Stomach (tissue), 8 donors: ENCODE measurements at regions not wholly inside any gene's neighbourhood (a gene's known extent, or its start where the extent isn't known, plus 50 kb on each side); places are given as distances from the start of the nearest gene placed in this dataset.

Source experiments
- DNase-seq, 2 donors: peaks; one replicate each; pipeline versions ENCODE4 v3.0.0 to v3.0.0-alpha.2; 2013 to 2019
- H3K27ac ChIP-seq, 5 donors: fragments of 200-600 bp in 4 of 5; sonication (generic) in 4 of 5; one replicate each; pipeline ENCODE4 v1.5.1; 2013 to 2019; ENCODE audit warnings: mild to moderate bottlenecking in 1 of 5, moderate library complexity in 1 of 5
- H3K27me3 ChIP-seq, 3 donors: fragments of 200-600 bp; sonication (generic); one replicate each; pipeline ENCODE4 v1.5.1; 2017 to 2019; ENCODE audit warnings: mixed run types in 1 of 3
- H3K36me3 ChIP-seq, 4 donors: fragments of 200-600 bp; sonication (generic); 1 replicate in 3 of 4; 2 replicates in 1 of 4; pipeline ENCODE4 v1.5.1; 2016 to 2019
- H3K4me1 ChIP-seq, 4 donors: fragments of 200-600 bp; sonication (generic); one replicate each; pipeline ENCODE4 v1.5.1; 2016 to 2019
- H3K4me3 ChIP-seq, 4 donors: fragments of 200-600 bp; sonication (generic) in 3 of 4; one replicate each; pipeline ENCODE4 v1.5.1; 2016 to 2019; ENCODE audit warnings: mild to moderate bottlenecking in 1 of 4
- H3K9me3 ChIP-seq, 4 donors: fragments of 200-600 bp; sonication (generic); one replicate each; pipeline ENCODE4 v1.5.1; 2016 to 2019
- CTCF ChIP-seq, 7 experiments: fragments of 450-650 bp in 4 of 7; fragments of 200-600 bp in 3 of 7; sonication (generic) in 3 of 7; IDR thresholded peaks; one replicate each; pipeline ENCODE4 v1.5.1; 2016 to 2019; ENCODE audit warnings: antibody characterized with exemption in 7 of 7, control low read depth in 2 of 7, mild to moderate bottlenecking in 1 of 7
- EP300 ChIP-seq: sonication (generic); formaldehyde crosslinking; IDR thresholded peaks from one replicate; pipeline ENCODE4 v1.6.1; 2017; ENCODE audit warnings: antibody characterized with exemption
- POLR2A ChIP-seq, 4 donors: fragments of 450-650 bp; IDR thresholded peaks; one replicate each; pipeline ENCODE4 v1.6.1; 2016; ENCODE audit warnings: antibody characterized with exemption in 4 of 4, control low read depth in 2 of 4, mild to moderate bottlenecking in 1 of 4, moderate library complexity in 1 of 4
- POLR2AphosphoS5 ChIP-seq, 3 donors: sonication (generic); formaldehyde crosslinking; IDR thresholded peaks; one replicate each; pipeline ENCODE4 v1.6.1; 2016; ENCODE audit warnings: antibody characterized with exemption in 3 of 3
- WGBS, 5 donors: extraction: QIAGEN DNeasy Blood & Tissue Kit in 3 of 5; methylation state at CpG; one replicate each; pipeline versions ENCODE4 v1.1.5 to v1.1.7; 2013 to 2018; 5-methylcytosine and 5-hydroxymethylcytosine counted together
- intact Hi-C: fragments of 100-400 bp; cut with DNase I; formaldehyde crosslinking; loops from one replicate; pipeline ENCODE4 v1.15.1; 2023; ENCODE audit warnings: low total_unique reads
- donor health status: healthy with polysubstance abuse.
- donor health status: Bipolar disorder and iron deficiency.
- donor health status: healthy.

GRCh38 chr2:224276251-224276650 lies 125.7 kb downstream of the FAM124B start:
- DNase-seq, result no peak
- no peaks in the 10 kb centered on the region for H3K9me3 ChIP-seq
- H3K4me3 ChIP-seq, result no peak overlapping the region
- intact Hi-C loops, result no loop called here
- no peaks in the 10 kb centered on the region for H3K36me3 ChIP-seq
- TF ChIP-seq POLR2AphosphoS5 (IDR thresholded peaks at IDR 0.05) (no peak), CTCF (IDR thresholded peaks at IDR 0.05) (no peak), POLR2A (IDR thresholded peaks at IDR 0.05) (no peak), EP300 (no peak)
- H3K27me3 ChIP-seq, result no peaks in the 10 kb centered on the region
- no peaks in the 10 kb centered on the region for H3K4me1 ChIP-seq
- H3K27ac ChIP-seq, result no peak overlapping the region

GRCh38 chr2:224272237-224272910 lies 129.5 kb downstream of the FAM124B start:
- no peak for DNase-seq
- Histone ChIP-seq H3K27ac (no peak overlapping the region), H3K9me3 (no peaks in the 10 kb centered on the region), H3K36me3 (no peaks in the 10 kb centered on the region), H3K4me1 (peaks cover 4 to 11% (median 8%) of the 10 kb centered on the region in 4 donors), H3K4me3 (no peak overlapping the region), H3K27me3 (no peaks in the 10 kb centered on the region)
- 72 to 82% (median 77%) methylated on average over 6 of the region's 6 CpGs for WGBS, 5 donors
- TF ChIP-seq EP300 (no peak), POLR2AphosphoS5 (IDR thresholded peaks at IDR 0.05) (no peak), CTCF (IDR thresholded peaks at IDR 0.05) (no peak), POLR2A (IDR thresholded peaks at IDR 0.05) (no peak)
- intact Hi-C loops, result no loop called here

DNA sequence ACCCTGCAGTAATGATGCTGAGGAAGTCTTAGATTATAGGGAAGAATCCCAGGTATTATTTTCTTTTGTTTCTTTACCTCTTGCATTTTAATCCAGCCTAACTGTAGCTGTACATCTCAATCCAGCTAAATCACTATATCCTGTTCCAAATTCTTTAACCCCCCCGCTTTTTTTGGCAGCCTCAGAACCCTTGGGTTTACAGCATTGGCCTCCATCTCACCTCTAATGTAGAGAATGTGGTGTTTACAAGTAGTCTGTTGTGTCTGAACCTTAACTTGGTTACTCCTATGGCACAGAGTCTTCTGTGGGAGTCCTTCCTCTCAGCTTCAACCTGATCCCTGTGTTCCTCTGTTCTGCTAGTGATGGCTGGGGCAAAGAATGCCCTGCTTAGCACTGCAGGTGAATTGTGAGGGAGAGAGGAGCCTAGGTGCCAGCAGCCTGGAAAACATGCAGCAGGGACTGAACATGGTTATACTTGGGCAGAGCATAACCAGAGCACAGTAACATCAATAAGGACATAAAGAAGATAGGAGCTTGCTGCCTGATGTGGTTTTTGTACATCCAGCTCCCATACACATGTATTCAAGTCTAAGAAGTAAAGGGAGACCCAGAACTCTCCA lies 130.2 kb downstream of the FAM124B start:
- no peaks in the 10 kb centered on the region for H3K36me3 ChIP-seq
- DNase-seq, result no peak
- no peak for TF ChIP-seq CTCF (IDR thresholded peaks at IDR 0.05)
- no peak for TF ChIP-seq POLR2AphosphoS5 (IDR thresholded peaks at IDR 0.05)
- TF ChIP-seq EP300, result no peak
- TF ChIP-seq POLR2A (IDR thresholded peaks at IDR 0.05), result no peak
- H3K27me3 ChIP-seq, result no peaks in the 10 kb centered on the region
- intact Hi-C loops, result no loop called here
- WGBS, 5 donors, result 71 to 80% (median 74%) methylated on average over 1 of the region's 1 CpG
- no peak overlapping the region for H3K27ac ChIP-seq
- H3K4me3 ChIP-seq, result no peak overlapping the region
- H3K4me1 ChIP-seq, result peaks cover 4 to 11% (median 8%) of the 10 kb centered on the region in 4 donors
- H3K9me3 ChIP-seq, result no peaks in the 10 kb centered on the region

GRCh38 chr2:224268441-224268840 lies 133.5 kb downstream of the FAM124B start:
- Histone ChIP-seq H3K4me1 (peaks cover 4 to 19% (median 11%) of the 10 kb centered on the region in 4 donors), H3K27ac (peak overlapping the region; percentile 30 to 86 (median 73)), H3K27me3 (no peaks in the 10 kb centered on the region), H3K4me3 (no peak overlapping the region), H3K9me3 (no peaks in the 10 kb centered on the region), H3K36me3 (no peaks in the 10 kb centered on the region)
- TF ChIP-seq POLR2AphosphoS5 (IDR thresholded peaks at IDR 0.05) (peak in 1 of 3 donors; percentile 23), CTCF (IDR thresholded peaks at IDR 0.05) (no peak), EP300 (no peak), POLR2A (IDR thresholded peaks at IDR 0.05) (no peak)
- intact Hi-C loops, result no loop called here
- peak in 1 of 2 donors; percentile 90 for DNase-seq
- 17 to 34% (median 24%) methylated on average over 4 of the region's 4 CpGs for WGBS, 5 donors
